ENCODE measurements at regions not wholly inside any gene's neighbourhood (a gene's known extent, or its start where the extent isn't known, plus 50 kb on each side); places are given as distances from the start of the nearest gene placed in this dataset.

DNA sequence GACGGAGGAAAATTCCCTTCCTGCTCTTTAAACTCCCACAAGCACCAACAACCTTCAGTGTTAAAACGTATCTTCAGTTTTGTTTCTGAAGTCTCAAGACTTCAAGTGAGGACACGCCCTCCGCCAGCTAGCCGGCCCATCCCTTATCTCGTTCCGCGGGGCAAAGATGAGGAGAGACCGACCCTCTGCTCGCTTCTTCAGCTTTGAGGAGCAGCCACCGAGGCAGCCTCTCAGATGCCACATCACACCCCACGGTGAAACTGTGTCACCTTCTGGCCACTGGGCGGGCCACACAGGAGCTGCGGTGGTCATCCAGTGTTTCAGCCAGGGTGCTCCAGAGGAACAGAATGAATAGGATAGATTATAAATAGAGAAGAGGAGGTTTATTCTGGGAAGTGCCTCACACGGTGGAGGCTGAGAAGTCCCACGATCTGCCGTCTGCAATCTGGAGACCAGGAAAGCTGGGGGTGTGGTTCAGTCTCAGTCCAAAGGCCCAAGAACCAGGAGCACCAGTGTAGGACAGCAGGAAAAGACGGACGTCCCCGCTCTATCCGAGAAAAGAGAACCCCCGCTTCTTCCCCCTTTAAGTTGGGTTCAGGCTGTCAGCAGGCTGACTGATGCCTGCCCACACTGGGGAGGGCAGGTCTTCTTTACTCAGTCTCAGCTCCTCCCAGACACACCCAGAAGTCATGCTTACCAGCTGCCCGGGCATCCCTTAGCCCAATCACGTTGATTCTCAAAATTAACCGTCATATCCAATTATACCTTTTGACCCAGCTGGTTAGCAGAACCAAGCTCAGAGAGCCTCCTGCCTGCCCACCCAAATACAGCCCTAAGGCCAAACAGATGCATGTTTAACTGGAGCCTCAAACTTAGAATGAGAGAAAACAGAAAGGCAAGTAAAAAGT lies 399.7 kb upstream of the ID2 start:
- TF ChIP-seq, protein P1, sequence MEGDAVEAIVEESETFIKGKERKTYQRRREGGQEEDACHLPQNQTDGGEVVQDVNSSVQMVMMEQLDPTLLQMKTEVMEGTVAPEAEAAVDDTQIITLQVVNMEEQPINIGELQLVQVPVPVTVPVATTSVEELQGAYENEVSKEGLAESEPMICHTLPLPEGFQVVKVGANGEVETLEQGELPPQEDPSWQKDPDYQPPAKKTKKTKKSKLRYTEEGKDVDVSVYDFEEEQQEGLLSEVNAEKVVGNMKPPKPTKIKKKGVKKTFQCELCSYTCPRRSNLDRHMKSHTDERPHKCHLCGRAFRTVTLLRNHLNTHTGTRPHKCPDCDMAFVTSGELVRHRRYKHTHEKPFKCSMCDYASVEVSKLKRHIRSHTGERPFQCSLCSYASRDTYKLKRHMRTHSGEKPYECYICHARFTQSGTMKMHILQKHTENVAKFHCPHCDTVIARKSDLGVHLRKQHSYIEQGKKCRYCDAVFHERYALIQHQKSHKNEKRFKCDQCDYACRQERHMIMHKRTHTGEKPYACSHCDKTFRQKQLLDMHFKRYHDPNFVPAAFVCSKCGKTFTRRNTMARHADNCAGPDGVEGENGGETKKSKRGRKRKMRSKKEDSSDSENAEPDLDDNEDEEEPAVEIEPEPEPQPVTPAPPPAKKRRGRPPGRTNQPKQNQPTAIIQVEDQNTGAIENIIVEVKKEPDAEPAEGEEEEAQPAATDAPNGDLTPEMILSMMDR (IDR thresholded peaks at IDR 0.05; ENCODE audit: low read depth, low read length): no peak
- no peak for TF ChIP-seq POLR2A (IDR thresholded peaks at IDR 0.05; ENCODE audit: extremely low read depth, insufficient read length)
- TF ChIP-seq MYC (IDR thresholded peaks at IDR 0.05; ENCODE audit: low read depth, low read length): no peak
- no peak overlapping the region for H3K4me3 ChIP-seq (ENCODE audit: low read depth, low read length)
- DNase-seq (ENCODE audit: low read depth): no peak

DNA sequence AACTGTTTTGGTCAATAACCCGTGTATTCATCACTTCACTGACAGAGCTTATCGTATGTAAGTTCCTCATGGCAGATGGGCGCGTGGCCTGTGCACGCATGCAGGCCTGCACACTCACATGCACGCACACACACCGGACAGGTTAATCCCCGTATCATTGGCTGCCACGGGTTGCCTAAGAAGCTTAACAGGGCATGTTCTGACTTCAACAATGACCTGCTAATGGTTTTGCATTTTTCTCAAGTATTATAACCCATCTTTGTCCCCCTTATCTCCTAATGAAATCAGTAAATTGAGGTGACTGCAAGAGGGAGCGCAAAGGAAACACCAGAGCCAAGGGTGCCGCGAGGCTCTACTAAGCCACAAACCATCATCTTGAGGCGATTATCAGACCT lies 399.0 kb upstream of the ID2 start:
- no peak for DNase-seq (ENCODE audit: low read depth)
- TF ChIP-seq, protein P2, sequence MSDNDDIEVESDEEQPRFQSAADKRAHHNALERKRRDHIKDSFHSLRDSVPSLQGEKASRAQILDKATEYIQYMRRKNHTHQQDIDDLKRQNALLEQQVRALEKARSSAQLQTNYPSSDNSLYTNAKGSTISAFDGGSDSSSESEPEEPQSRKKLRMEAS (IDR thresholded peaks at IDR 0.05; ENCODE audit: low read depth, low read length): no peak
- TF ChIP-seq MYC (IDR thresholded peaks at IDR 0.05; ENCODE audit: low read depth, low read length) (no peak), POLR2A (IDR thresholded peaks at IDR 0.05; ENCODE audit: extremely low read depth, insufficient read length) (no peak)
- TF ChIP-seq, protein P1 (IDR thresholded peaks at IDR 0.05; ENCODE audit: low read depth, low read length): no peak
- H3K4me3 ChIP-seq (ENCODE audit: low read depth, low read length): no peak overlapping the region

DNA sequence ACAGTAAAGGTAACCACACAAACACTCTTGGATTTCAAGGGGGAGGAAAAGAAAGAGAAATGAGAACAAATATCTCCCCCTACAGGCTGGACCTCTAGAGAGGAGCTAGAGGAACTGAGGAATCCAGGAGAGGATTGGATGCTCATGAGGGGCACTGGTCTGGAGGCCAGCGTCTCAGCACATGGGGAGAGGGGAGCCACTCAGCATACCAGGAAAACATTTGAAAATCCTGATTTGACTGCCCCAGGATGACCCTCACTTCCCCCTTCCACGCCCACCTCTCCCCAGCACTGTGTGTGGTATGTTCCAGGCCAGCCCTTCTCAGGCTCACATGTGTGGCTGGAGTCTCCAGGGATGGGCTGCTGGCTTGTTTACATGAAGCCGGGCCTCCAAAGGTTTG lies 396.8 kb upstream of the ID2 start:
- H3K4me3 ChIP-seq (ENCODE audit: low read depth, low read length): no peak overlapping the region
- peak; percentile 59 for DNase-seq (ENCODE audit: low read depth)
- TF ChIP-seq, protein P2 (IDR thresholded peaks at IDR 0.05; ENCODE audit: low read depth, low read length): no peak
- TF ChIP-seq MYC (IDR thresholded peaks at IDR 0.05; ENCODE audit: low read depth, low read length) (no peak), POLR2A (IDR thresholded peaks at IDR 0.05; ENCODE audit: extremely low read depth, insufficient read length) (no peak)
- TF ChIP-seq, protein P1 (IDR thresholded peaks at IDR 0.05; ENCODE audit: low read depth, low read length): peak; percentile 37

DNA sequence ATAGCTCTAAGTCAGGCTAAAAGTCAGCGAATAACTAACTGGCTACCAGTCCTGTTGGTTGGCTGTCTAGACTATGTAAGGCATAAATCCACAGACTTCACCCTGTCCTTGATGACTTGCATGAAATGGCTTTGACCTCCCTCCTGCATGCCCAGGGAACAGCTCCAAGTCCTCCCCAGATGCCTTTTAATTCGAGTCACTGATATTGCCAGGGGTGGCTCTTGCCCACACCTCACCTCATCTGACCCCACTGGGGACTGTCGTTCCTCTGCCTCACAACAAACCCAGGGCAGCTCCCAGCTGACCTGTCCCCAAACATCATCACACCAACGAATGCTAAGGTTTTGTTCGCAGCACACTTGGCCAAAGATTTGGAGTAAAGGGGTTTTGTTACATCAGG lies 396.0 kb upstream of the ID2 start:
- H3K4me3 ChIP-seq (ENCODE audit: low read depth, low read length): no peak overlapping the region
- no peak for DNase-seq (ENCODE audit: low read depth)
- TF ChIP-seq, protein P2 (IDR thresholded peaks at IDR 0.05; ENCODE audit: low read depth, low read length): no peak
- TF ChIP-seq, protein P1 (IDR thresholded peaks at IDR 0.05; ENCODE audit: low read depth, low read length): no peak
- TF ChIP-seq POLR2A (IDR thresholded peaks at IDR 0.05; ENCODE audit: extremely low read depth, insufficient read length) (no peak), MYC (IDR thresholded peaks at IDR 0.05; ENCODE audit: low read depth, low read length) (no peak)

DNA sequence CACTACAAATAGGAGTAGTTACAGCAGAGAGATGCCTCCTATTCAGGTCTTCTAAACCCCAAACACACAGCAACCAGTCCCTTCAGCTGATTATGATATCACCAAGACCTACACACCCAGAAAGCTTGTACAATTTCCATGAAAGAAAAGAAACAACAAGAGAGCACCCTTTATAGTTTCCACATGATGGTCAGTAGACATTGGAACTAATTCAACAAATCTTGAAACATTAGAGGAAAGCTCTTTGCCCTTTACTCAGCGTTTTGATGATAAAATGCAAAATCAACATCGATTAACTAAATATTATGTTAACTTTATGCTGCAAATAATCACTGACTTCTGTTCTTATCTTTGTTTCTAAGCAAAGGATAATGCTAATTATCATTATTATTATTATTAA lies 393.6 kb upstream of the ID2 start:
- no peak overlapping the region for H3K4me3 ChIP-seq (ENCODE audit: low read depth, low read length)
- TF ChIP-seq MYC (IDR thresholded peaks at IDR 0.05; ENCODE audit: low read depth, low read length) (no peak), POLR2A (IDR thresholded peaks at IDR 0.05; ENCODE audit: extremely low read depth, insufficient read length) (no peak)
- TF ChIP-seq, protein P2 (IDR thresholded peaks at IDR 0.05; ENCODE audit: low read depth, low read length): no peak
- TF ChIP-seq, protein P1 (IDR thresholded peaks at IDR 0.05; ENCODE audit: low read depth, low read length): no peak
- DNase-seq (ENCODE audit: low read depth): no peak

Data from NB4 (cell line).